Astrocyte (in vitro differentiated cells and primary cell): ENCODE measurements at regions not wholly inside any gene's neighbourhood (a gene's known extent, or its start where the extent isn't known, plus 50 kb on each side); places are given as distances from the start of the nearest gene placed in this dataset.
A peak's percentile ranks its signal among the peaks of the same experiment; 100 is the strongest.

ENCODE experiments used
- DNase-seq: peaks from one replicate; pipeline ENCODE4 v3.0.0-alpha.2; 2010; ENCODE audit warnings: low read depth
- FAIRE-seq: peaks from 2 replicates; lab custom pipeline; 2011; peaks lifted over from hg19 to GRCh38; lab: Jason Lieb, UNC
- H2AFZ ChIP-seq: 2 replicates; pipeline ENCODE4 v1.6.0; 2012; ENCODE audit warnings: low read depth, low read length, inconsistent platforms
- H3K27ac ChIP-seq: 2 replicates; pipeline ENCODE4 v1.5.1; 2011; ENCODE audit warnings: low read depth, low read length, inconsistent platforms
- H3K27me3 ChIP-seq: 2 replicates; pipeline ENCODE4 v1.6.0; 2011; ENCODE audit warnings: low read length, inconsistent platforms; ENCODE audit not compliant: insufficient read depth
- H3K36me3 ChIP-seq: 2 replicates; pipeline ENCODE4 v1.5.1; 2011; ENCODE audit warnings: low read length, inconsistent platforms; ENCODE audit not compliant: insufficient read depth
- H3K4me1 ChIP-seq: 2 replicates; pipeline ENCODE4 v1.5.1; 2011; ENCODE audit warnings: low read length, inconsistent platforms; ENCODE audit not compliant: insufficient read depth
- H3K4me2 ChIP-seq: 2 replicates; pipeline ENCODE4 v1.6.0; 2012; ENCODE audit warnings: low read length, inconsistent platforms
- H3K4me3 ChIP-seq: 2 replicates; pipeline ENCODE4 v1.5.1; 2011; ENCODE audit warnings: low read depth, mild to moderate bottlenecking, low read length, inconsistent platforms; ENCODE audit not compliant: insufficient read depth
- H3K79me2 ChIP-seq: 2 replicates; pipeline ENCODE4 v1.6.0; 2012; ENCODE audit warnings: mild to moderate bottlenecking, low read length, inconsistent platforms; ENCODE audit not compliant: insufficient read depth
- H3K9ac ChIP-seq: 2 replicates; pipeline ENCODE4 v1.6.0; 2012; ENCODE audit warnings: mild to moderate bottlenecking, low read length, inconsistent platforms
- H3K9me3 ChIP-seq: 2 replicates; pipeline ENCODE4 v1.5.1; 2012; ENCODE audit warnings: low read depth, mild to moderate bottlenecking, low read length, inconsistent platforms; ENCODE audit not compliant: insufficient read depth
- H4K20me1 ChIP-seq: 2 replicates; pipeline ENCODE4 v1.6.0; 2012; ENCODE audit warnings: low read length, inconsistent platforms; ENCODE audit not compliant: insufficient read depth
- H3K27ac Mint-ChIP-seq: one replicate; pipeline ENCODE4 v1.8.0; 2021; ENCODE audit warnings: mild to moderate bottlenecking, mixed read lengths; ENCODE audit not compliant: unreplicated experiment
- H3K27me3 Mint-ChIP-seq: one replicate; pipeline ENCODE4 v1.8.0; 2021; ENCODE audit warnings: low read depth, mixed read lengths; ENCODE audit not compliant: unreplicated experiment
- H3K36me3 Mint-ChIP-seq: one replicate; pipeline ENCODE4 v1.8.0; 2021; ENCODE audit warnings: low read depth, mixed read lengths; ENCODE audit not compliant: unreplicated experiment
- H3K4me1 Mint-ChIP-seq: one replicate; pipeline ENCODE4 v1.8.0; 2021; ENCODE audit warnings: low read depth, mixed read lengths; ENCODE audit not compliant: unreplicated experiment
- H3K4me3 Mint-ChIP-seq: one replicate; pipeline ENCODE4 v1.8.0; 2021; ENCODE audit warnings: mild to moderate bottlenecking, moderate library complexity, mixed read lengths; ENCODE audit not compliant: unreplicated experiment
- H3K9me3 Mint-ChIP-seq: one replicate; pipeline ENCODE4 v1.8.0; 2021; ENCODE audit warnings: mild to moderate bottlenecking, mixed read lengths; ENCODE audit not compliant: unreplicated experiment
- CTCF ChIP-seq: IDR thresholded peaks from 2 replicates; pipeline ENCODE4 v1.5.1; 2011; ENCODE audit warnings: low read depth, mild to moderate bottlenecking, inconsistent platforms, low read length, moderate library complexity; ENCODE audit not compliant: insufficient read depth
- EZH2 ChIP-seq: IDR thresholded peaks from 2 replicates; pipeline ENCODE4 v1.6.1; 2012; ENCODE audit warnings: mild to moderate bottlenecking, low read length, inconsistent platforms; ENCODE audit not compliant: insufficient read depth

DNA sequence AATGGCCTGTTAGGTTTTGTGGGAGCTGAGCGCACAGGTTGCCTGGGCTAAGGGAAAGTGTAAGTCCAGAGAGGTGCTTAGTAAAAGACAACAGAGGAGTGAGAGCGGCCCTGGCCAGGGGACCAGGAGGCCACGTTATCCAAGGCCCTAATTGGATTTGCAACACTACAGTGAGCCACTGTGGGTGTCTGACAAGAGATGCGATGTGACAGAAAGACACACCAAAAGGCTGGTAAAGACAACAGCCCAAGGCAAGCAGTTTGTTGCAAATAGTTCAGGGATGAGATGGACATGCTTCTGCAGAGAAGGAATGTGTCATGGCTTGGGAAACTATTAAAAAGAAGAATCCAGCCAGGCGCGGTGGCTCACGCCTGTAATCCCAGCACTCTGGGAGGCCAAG is 162.7 kb upstream of the KIT start:
- H3K27ac ChIP-seq: peak overlapping the region; percentile 36
- no peak overlapping the region for H3K9ac ChIP-seq
- Mint-ChIP-seq H3K27ac (peak overlapping the region; percentile 58), H3K27me3 (no peaks in the 10 kb centered on the region), H3K9me3 (no peaks in the 10 kb centered on the region), H3K36me3 (no peaks in the 10 kb centered on the region), H3K4me3 (no peak overlapping the region), H3K4me1 (peaks cover 42% of the 10 kb centered on the region)
- DNase-seq (no peak), FAIRE-seq (no peak)
- H2AFZ ChIP-seq: no peak overlapping the region
- no peaks in the 10 kb centered on the region for H3K9me3 ChIP-seq
- no peaks in the 10 kb centered on the region for H3K27me3 ChIP-seq
- H3K4me3 ChIP-seq: no peak overlapping the region
- H3K4me1 ChIP-seq: peaks cover 29% of the 10 kb centered on the region
- H4K20me1 ChIP-seq: no peaks in the 10 kb centered on the region
- no peak overlapping the region for H3K4me2 ChIP-seq
- no peaks in the 10 kb centered on the region for H3K36me3 ChIP-seq
- TF ChIP-seq CTCF: no peak
- TF ChIP-seq EZH2: no peak
- H3K79me2 ChIP-seq: no peaks in the 10 kb centered on the region

DNA sequence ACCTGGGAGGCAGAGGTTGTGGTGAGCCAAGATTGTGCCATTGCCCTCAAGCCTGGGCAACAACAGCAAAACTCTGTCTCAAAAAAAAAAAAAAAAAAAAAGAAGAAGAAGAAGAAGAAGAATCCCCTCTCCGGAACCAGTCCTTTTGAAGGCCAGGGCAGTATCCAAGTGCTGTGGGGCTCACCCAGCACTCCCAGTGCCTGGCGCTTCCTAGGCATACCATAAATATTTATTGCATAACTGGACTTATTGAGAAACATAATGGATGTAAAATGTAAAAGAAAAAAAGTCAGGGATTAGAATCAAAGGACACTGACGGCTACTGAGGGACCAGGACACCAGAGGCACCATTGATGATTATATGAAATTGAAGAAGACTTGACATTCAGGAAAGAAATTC is 162.1 kb upstream of the KIT start:
- H3K9me3 Mint-ChIP-seq: no peaks in the 10 kb centered on the region
- Histone ChIP-seq H3K36me3 (no peaks in the 10 kb centered on the region), H3K9ac (no peak overlapping the region), H3K79me2 (no peaks in the 10 kb centered on the region), H3K27me3 (no peaks in the 10 kb centered on the region), H2AFZ (no peak overlapping the region), H4K20me1 (no peaks in the 10 kb centered on the region), H3K9me3 (no peaks in the 10 kb centered on the region), H3K27ac (no peak overlapping the region), H3K4me3 (no peak overlapping the region), H3K4me2 (no peak overlapping the region), H3K4me1 (peaks cover 29% of the 10 kb centered on the region)
- DNase-seq (no peak), FAIRE-seq (no peak)
- no peak for TF ChIP-seq EZH2
- no peak for TF ChIP-seq CTCF
- no peaks in the 10 kb centered on the region for H3K36me3 Mint-ChIP-seq
- H3K4me1 Mint-ChIP-seq: peaks cover 42% of the 10 kb centered on the region
- peak overlapping the region; percentile 58 for H3K27ac Mint-ChIP-seq
- H3K4me3 Mint-ChIP-seq: no peak overlapping the region
- no peaks in the 10 kb centered on the region for H3K27me3 Mint-ChIP-seq

DNA sequence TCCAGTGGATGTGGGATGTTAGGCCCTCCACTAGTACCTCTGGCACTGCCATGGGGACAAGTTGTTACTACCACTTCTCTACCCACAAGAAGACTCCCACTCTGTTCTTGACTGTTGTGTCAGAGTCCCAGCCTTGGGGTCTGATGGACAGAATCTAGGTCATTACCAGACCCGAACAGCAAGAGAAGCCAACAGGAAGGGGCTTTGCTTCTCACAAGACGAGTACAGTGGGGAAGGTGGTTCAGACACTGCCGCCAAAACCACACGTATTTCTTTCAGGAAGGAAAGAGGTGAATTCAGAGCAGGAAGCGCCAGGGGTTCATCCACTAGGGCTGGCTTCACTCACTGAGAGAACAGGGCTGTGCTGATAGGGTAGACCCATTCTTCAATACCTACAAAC is 161.3 kb upstream of the KIT start:
- no peaks in the 10 kb centered on the region for H3K79me2 ChIP-seq
- Mint-ChIP-seq H3K36me3 (no peaks in the 10 kb centered on the region), H3K4me3 (no peak overlapping the region), H3K27me3 (no peaks in the 10 kb centered on the region), H3K27ac (no peak overlapping the region), H3K9me3 (no peaks in the 10 kb centered on the region), H3K4me1 (peaks cover 42% of the 10 kb centered on the region)
- no peak overlapping the region for H3K4me2 ChIP-seq
- H3K9ac ChIP-seq: no peak overlapping the region
- FAIRE-seq: no peak
- TF ChIP-seq CTCF (no peak), EZH2 (no peak)
- no peaks in the 10 kb centered on the region for H4K20me1 ChIP-seq
- no peak overlapping the region for H2AFZ ChIP-seq
- H3K4me1 ChIP-seq: peaks cover 29% of the 10 kb centered on the region
- no peak overlapping the region for H3K27ac ChIP-seq
- H3K9me3 ChIP-seq: no peaks in the 10 kb centered on the region
- no peaks in the 10 kb centered on the region for H3K36me3 ChIP-seq
- H3K4me3 ChIP-seq: no peak overlapping the region
- H3K27me3 ChIP-seq: no peaks in the 10 kb centered on the region
- no peak for DNase-seq
